HL-60 (cell line): ENCODE measurements at regions not wholly inside any gene's neighbourhood (a gene's known extent, or its start where the extent isn't known, plus 50 kb on each side); places are given as distances from the start of the nearest gene placed in this dataset.

Experiments used
- DNase-seq, 2 experiments: peaks; one replicate each; pipeline ENCODE4 v3.0.0-alpha.2; 2010 to 2020; ENCODE audit warnings: low read depth in 1 of 2, low spot score in 1 of 2
- H3K27ac ChIP-seq: fragments of 250-450 bp; sonication (Bioruptor Pico); replicated peaks from 2 replicates; pipeline ENCODE4 v1.5.1; 2020; ENCODE audit warnings: mild to moderate bottlenecking, moderate library complexity
- H3K27me3 ChIP-seq: fragments of 250-450 bp; sonication (Bioruptor Pico); 2 replicates; pipeline ENCODE4 v1.5.1; 2021; ENCODE audit warnings: mild to moderate bottlenecking, moderate library complexity; ENCODE audit not compliant: insufficient read depth, poor library complexity, severe bottlenecking
- H3K4me3 ChIP-seq: replicated peaks from 2 replicates; pipeline ENCODE4 v1.5.1; 2011; ENCODE audit warnings: mild to moderate bottlenecking, control low read depth, low read length; ENCODE audit not compliant: insufficient read depth
- CTCF ChIP-seq: IDR thresholded peaks from one replicate; pipeline ENCODE4 v1.5.1; 2011; ENCODE audit warnings: low read length, control low read depth, inconsistent platforms; ENCODE audit not compliant: insufficient read depth
- GABPA ChIP-seq: IDR thresholded peaks from 2 replicates; pipeline ENCODE4 v1.6.1; 2012; ENCODE audit warnings: low read depth
- POLR2AphosphoS5 ChIP-seq: IDR thresholded peaks from 2 replicates; pipeline ENCODE4 v1.6.1; 2012; ENCODE audit warnings: low read depth
- REST ChIP-seq: IDR thresholded peaks from 2 replicates; pipeline ENCODE4 v1.6.1; 2012; ENCODE audit warnings: low read depth; ENCODE audit not compliant: insufficient replicate concordance
- SPI1 ChIP-seq: IDR thresholded peaks from 2 replicates; pipeline ENCODE4 v1.6.1; 2012; ENCODE audit warnings: low read depth, mild to moderate bottlenecking, borderline replicate concordance

GRCh38 chr1:67542747-67543146, 112.5 kb upstream of the SERBP1 start:
- H3K27ac ChIP-seq = no peak overlapping the region
- no peak for TF ChIP-seq SPI1

GRCh38 chr1:67544921-67545320, 114.7 kb upstream of the SERBP1 start:
- Histone ChIP-seq H3K4me3 (no peak overlapping the region), H3K27ac (no peak overlapping the region), H3K27me3 (no peaks in the 10 kb centered on the region)
- TF ChIP-seq GABPA (no peak), CTCF (no peak), SPI1 (no peak), POLR2AphosphoS5 (no peak), REST (no peak)
- no peak for DNase-seq

More at GRCh38 chr1:67542747-67543146, 112.5 kb upstream of the SERBP1 start:
- Histone ChIP-seq H3K27me3 (no peaks in the 10 kb centered on the region), H3K4me3 (no peak overlapping the region)
- no peak for DNase-seq

GRCh38 chr1:67545364-67545763, 115.2 kb upstream of the SERBP1 start:
- TF ChIP-seq SPI1 = no peak
- no peak for TF ChIP-seq POLR2AphosphoS5
- no peak for TF ChIP-seq CTCF
- TF ChIP-seq REST = no peak
- TF ChIP-seq GABPA = no peak
- DNase-seq = no peak
- Histone ChIP-seq H3K27me3 (no peaks in the 10 kb centered on the region), H3K4me3 (no peak overlapping the region), H3K27ac (no peak overlapping the region)

- Histone ChIP-seq H3K27ac (no peak overlapping the region), H3K4me3 (no peak overlapping the region), H3K27me3 (no peaks in the 10 kb centered on the region)
- no peak for DNase-seq
- TF ChIP-seq SPI1 = no peak
- no peak for TF ChIP-seq GABPA
- no peak for TF ChIP-seq REST
- no peak for TF ChIP-seq CTCF
- TF ChIP-seq POLR2AphosphoS5 = no peak
These were observed 121.2 kb upstream of the SERBP1 start for GRCh38 chr1:67551375-67551774.
